NCI-H2107 treated with DMSO at 0.1 percent for 48 hours (cell line): ENCODE measurements at regions not wholly inside any gene's neighbourhood (a gene's known extent, or its start where the extent isn't known, plus 50 kb on each side); places are given as distances from the start of the nearest gene placed in this dataset.

Experiments used
- DNase-seq: peaks from one replicate; lab custom pipeline; 2025; ENCODE audit not compliant: unreplicated experiment; lab: John Stamatoyannopoulos, UW

DNA sequence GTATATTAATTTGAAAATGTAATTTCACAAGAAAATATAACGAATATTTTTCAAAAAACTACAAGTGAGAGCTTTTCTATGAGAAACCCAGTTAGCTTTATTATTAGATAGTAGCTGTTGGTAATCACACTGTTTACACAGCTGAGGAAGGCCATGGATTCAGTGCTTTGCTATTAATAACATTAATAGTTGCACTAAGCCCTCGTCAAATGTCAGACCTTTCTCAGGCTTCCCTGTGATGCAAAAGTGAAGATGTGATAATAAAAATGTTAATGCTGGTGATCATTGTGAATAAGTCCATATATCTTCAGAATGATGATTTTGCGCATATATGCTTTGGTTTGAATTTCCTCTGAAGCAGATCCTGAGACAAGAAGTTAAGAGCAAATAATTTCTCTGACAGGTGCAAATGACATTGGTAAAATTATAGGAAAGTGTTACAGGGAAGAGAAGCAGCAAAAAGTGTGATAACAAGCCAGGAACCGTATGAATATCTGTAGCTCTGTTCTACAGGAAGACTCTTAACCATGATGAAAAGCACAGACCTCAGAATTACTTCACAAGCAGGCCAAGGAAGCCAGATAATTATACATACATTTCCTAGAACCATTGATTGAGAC lies 56.5 kb upstream of the CNTN6 start:
- DNase-seq: no peak

DNA sequence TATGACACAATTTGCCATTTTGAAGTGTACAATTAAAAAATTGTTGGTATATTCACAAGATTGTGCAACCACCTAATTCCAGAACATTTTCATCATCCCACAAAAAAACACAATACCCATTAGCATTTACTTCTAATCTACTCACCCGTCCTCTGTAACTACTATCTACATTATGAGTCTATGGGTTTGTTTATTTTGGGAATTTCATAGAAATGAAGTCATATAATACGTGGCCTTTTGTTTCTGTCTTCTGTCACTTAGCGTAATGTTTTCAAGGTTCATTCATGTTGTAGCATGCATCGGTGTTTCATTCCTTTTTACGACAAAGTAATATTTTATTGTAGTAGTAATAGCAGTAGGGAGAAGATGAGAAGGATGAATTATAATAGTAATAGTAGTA lies 55.2 kb upstream of the CNTN6 start:
- no peak for DNase-seq
